Spleen (tissue), 7 donors: ENCODE measurements at regions not wholly inside any gene's neighbourhood (a gene's known extent, or its start where the extent isn't known, plus 50 kb on each side); places are given as distances from the start of the nearest gene placed in this dataset.

Source experiments
- POLR2A ChIP-seq, 3 donors: fragments of 450-650 bp; IDR thresholded peaks; one replicate each; pipeline ENCODE4 v1.5.1; 2017; ENCODE audit warnings: antibody characterized with exemption in 3 of 3, mild to moderate bottlenecking in 1 of 3
- POLR2AphosphoS5 ChIP-seq, 3 donors: sonication (generic); formaldehyde crosslinking; IDR thresholded peaks; one replicate each; pipeline ENCODE4 v1.5.1; 2017; ENCODE audit warnings: antibody characterized with exemption in 3 of 3
- TF ChIP-seq, protein P1 (sequence below), 11 experiments: fragments of 200-600 bp in 7 of 11; fragments of 450-650 bp in 4 of 11; sonication (generic) in 4 of 11; IDR thresholded peaks in 8 of 11; conservative IDR thresholded peaks in 3 of 11; 1 replicate in 7 of 11; 2 replicates in 4 of 11; pipeline versions ENCODE4 v1.4.0 to v1.8.0; 2016 to 2021; ENCODE audit warnings: antibody characterized with exemption in 11 of 11, inconsistent platforms in 4 of 11, mild to moderate bottlenecking in 1 of 11
- donor health status: DM: no; HTN: no; CAD: no; lungs with moderate emphysema.
- donor health status: DM: no; HTN: no; CAD: no.
- donor health status: DM: no; HTN: no; CAD: no.

DNA sequence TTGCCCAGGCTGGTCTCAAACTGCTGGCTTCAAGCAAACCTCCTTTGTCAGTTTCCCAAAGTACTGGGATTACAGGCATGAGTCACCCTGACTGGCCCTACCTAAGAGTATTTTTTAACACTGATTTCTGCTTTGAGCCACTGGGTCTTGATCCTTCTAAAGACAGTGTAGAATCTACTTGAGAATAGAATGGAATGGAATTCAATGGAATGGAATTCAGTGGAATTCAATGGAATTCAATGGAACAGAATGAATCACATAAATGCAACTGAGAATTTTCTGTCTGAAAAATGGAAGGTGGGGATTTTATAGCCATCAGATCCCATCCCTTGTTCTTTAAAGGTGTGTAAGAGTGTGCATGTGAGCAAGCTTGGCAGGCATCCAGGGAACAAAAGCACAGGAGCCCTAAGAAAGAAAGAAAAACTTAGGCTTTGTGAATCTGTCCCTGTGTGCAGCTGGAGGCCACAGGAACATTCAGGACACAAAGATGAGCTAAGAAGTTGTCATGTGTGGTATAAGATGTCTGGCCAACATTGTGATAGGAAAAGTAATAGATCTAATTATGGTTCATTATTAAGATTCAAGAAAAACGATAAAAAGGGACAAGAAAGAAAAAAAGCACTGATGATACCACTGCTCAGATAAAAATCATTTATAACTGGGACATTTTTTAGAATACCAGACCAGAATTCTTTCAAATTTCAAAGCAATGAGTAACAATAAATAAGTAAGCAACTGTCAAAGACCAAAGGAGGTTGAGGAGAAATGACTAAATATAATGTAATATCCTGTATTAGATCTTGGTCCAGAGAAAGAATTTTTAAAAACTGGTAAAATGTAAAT is 681.0 kb upstream of the GJE1 start:
- TF ChIP-seq, protein P1, sequence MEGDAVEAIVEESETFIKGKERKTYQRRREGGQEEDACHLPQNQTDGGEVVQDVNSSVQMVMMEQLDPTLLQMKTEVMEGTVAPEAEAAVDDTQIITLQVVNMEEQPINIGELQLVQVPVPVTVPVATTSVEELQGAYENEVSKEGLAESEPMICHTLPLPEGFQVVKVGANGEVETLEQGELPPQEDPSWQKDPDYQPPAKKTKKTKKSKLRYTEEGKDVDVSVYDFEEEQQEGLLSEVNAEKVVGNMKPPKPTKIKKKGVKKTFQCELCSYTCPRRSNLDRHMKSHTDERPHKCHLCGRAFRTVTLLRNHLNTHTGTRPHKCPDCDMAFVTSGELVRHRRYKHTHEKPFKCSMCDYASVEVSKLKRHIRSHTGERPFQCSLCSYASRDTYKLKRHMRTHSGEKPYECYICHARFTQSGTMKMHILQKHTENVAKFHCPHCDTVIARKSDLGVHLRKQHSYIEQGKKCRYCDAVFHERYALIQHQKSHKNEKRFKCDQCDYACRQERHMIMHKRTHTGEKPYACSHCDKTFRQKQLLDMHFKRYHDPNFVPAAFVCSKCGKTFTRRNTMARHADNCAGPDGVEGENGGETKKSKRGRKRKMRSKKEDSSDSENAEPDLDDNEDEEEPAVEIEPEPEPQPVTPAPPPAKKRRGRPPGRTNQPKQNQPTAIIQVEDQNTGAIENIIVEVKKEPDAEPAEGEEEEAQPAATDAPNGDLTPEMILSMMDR (IDR thresholded peaks at IDR 0.05 in 8 of 11, conservative IDR thresholded peaks at IDR 0.05 in 3 of 11), result no peak
- TF ChIP-seq POLR2A (IDR thresholded peaks at IDR 0.05) (no peak), POLR2AphosphoS5 (IDR thresholded peaks at IDR 0.05) (no peak)
